SK-N-SH treated with all-trans-retinoic acid at 6 μM for 48 hours (cell line): ENCODE measurements at regions not wholly inside any gene's neighbourhood (a gene's known extent, or its start where the extent isn't known, plus 50 kb on each side); places are given as distances from the start of the nearest gene placed in this dataset.

ENCODE experiments used
- ATAC-seq: fragments of 200-7000 bp; cut with Tn5 transposase; 3 replicates; pipeline ENCODE4 v1.9.1; 2020; ENCODE audit warnings: mild to moderate bottlenecking, moderate library complexity
- ARNTL ChIP-seq: fragments of 450-650 bp; formaldehyde crosslinking; IDR thresholded peaks from 2 replicates; pipeline ENCODE4 v1.5.0; 2020; ENCODE audit warnings: low read depth, mild to moderate bottlenecking, moderate library complexity, borderline replicate concordance
- CREB5 ChIP-seq: fragments of 250-450 bp; sonication (Bioruptor Pico); IDR thresholded peaks from 2 replicates; pipeline ENCODE4 v1.5.1; 2020; ENCODE audit warnings: low read depth, mild to moderate bottlenecking, moderate library complexity
- CSDC2 ChIP-seq: fragments of 250-450 bp; sonication (Bioruptor Pico); IDR thresholded peaks from 2 replicates; pipeline ENCODE4 v1.5.0; 2020; ENCODE audit warnings: mild to moderate bottlenecking, moderate library complexity
- CSRNP3 ChIP-seq: fragments of 250-450 bp; sonication (Bioruptor Pico); IDR thresholded peaks from 2 replicates; pipeline ENCODE4 v1.5.1; 2021; ENCODE audit warnings: mild to moderate bottlenecking, moderate library complexity
- ESRRG ChIP-seq: fragments of 250-450 bp; sonication (Bioruptor Pico); IDR thresholded peaks from 2 replicates; pipeline ENCODE4 v1.6.1; 2021; ENCODE audit warnings: mild to moderate bottlenecking
- GLIS3 ChIP-seq: fragments of 250-450 bp; sonication (Bioruptor Pico); IDR thresholded peaks from 2 replicates; pipeline ENCODE4 v1.5.0; 2020; ENCODE audit warnings: mild to moderate bottlenecking, moderate library complexity
- ISL1 ChIP-seq: fragments of 250-450 bp; sonication (Bioruptor Pico); IDR thresholded peaks from 2 replicates; pipeline ENCODE4 v2.1.2; 2022; ENCODE audit warnings: mild to moderate bottlenecking, moderate library complexity
- OSR1 ChIP-seq: fragments of 250-450 bp; sonication (Bioruptor Pico); IDR thresholded peaks from 2 replicates; pipeline ENCODE4 v1.8.0; 2022; ENCODE audit warnings: moderate library complexity, mild to moderate bottlenecking, inconsistent platforms
- PATZ1 ChIP-seq: fragments of 250-450 bp; sonication (Bioruptor Pico); IDR thresholded peaks from 2 replicates; pipeline ENCODE4 v1.8.0; 2020; ENCODE audit warnings: mild to moderate bottlenecking, moderate library complexity, borderline replicate concordance
- POU6F1 ChIP-seq: fragments of 250-450 bp; sonication (Bioruptor Pico); IDR thresholded peaks from 2 replicates; pipeline ENCODE4 v1.8.0; 2021; ENCODE audit warnings: low read depth, mild to moderate bottlenecking, moderate library complexity, borderline replicate concordance
- PPARA ChIP-seq: fragments of 250-450 bp; sonication (Bioruptor Pico); IDR thresholded peaks from 2 replicates; pipeline ENCODE4 v1.5.0; 2020; ENCODE audit warnings: mild to moderate bottlenecking, borderline replicate concordance
- RARB ChIP-seq: fragments of 250-450 bp; sonication (Bioruptor Pico); IDR thresholded peaks from 2 replicates; pipeline ENCODE4 v1.8.0; 2021; ENCODE audit warnings: mild to moderate bottlenecking, moderate library complexity
- SNAI2 ChIP-seq: fragments of 250-450 bp; sonication (Bioruptor Pico); IDR thresholded peaks from 2 replicates; pipeline ENCODE4 v1.5.0; 2020; ENCODE audit warnings: mild to moderate bottlenecking, moderate library complexity
- TCF4 ChIP-seq: fragments of 250-450 bp; sonication (Bioruptor Pico); IDR thresholded peaks from 2 replicates; pipeline ENCODE4 v1.8.0; 2021; ENCODE audit warnings: mild to moderate bottlenecking, moderate library complexity, borderline replicate concordance
- TOX ChIP-seq: fragments of 250-450 bp; sonication (Bioruptor Pico); IDR thresholded peaks from 2 replicates; pipeline ENCODE4 v1.8.0; 2021; ENCODE audit warnings: mild to moderate bottlenecking, moderate library complexity, borderline replicate concordance
- TSHZ2 ChIP-seq: fragments of 250-450 bp; sonication (Bioruptor Pico); IDR thresholded peaks from 2 replicates; pipeline ENCODE4 v1.5.0; 2020; ENCODE audit warnings: mild to moderate bottlenecking, moderate library complexity
- ZC3H10 ChIP-seq: fragments of 250-450 bp; sonication (Bioruptor Pico); IDR thresholded peaks from 2 replicates; pipeline ENCODE4 v1.5.1; 2021; ENCODE audit warnings: mild to moderate bottlenecking, moderate library complexity
- ZFP3 ChIP-seq: fragments of 250-450 bp; sonication (Bioruptor Pico); IDR thresholded peaks from 2 replicates; pipeline ENCODE4 v1.5.0; 2020; ENCODE audit warnings: mild to moderate bottlenecking, moderate library complexity
- ZFP30 ChIP-seq: fragments of 450-650 bp; formaldehyde crosslinking; IDR thresholded peaks from 2 replicates; pipeline ENCODE4 v1.5.0; 2022; ENCODE audit warnings: mild to moderate bottlenecking, moderate library complexity
- ZNF565 ChIP-seq: fragments of 450-650 bp; formaldehyde crosslinking; conservative IDR thresholded peaks from 2 replicates; pipeline ENCODE4 v1.5.0; 2020; ENCODE audit warnings: low read depth, mild to moderate bottlenecking, moderate library complexity
- ZNF70 ChIP-seq: fragments of 450-650 bp; formaldehyde crosslinking; IDR thresholded peaks from 2 replicates; pipeline ENCODE4 v1.5.0; 2020; ENCODE audit warnings: mild to moderate bottlenecking, moderate library complexity
- ZNF8 ChIP-seq: fragments of 450-650 bp; formaldehyde crosslinking; IDR thresholded peaks from 2 replicates; pipeline ENCODE4 v1.5.0; 2020; ENCODE audit warnings: mild to moderate bottlenecking, moderate library complexity

- no peak for TF ChIP-seq ARNTL (CRISPR knock-in tag)
- TF ChIP-seq CSRNP3 (CRISPR knock-in tag), result no peak
- TF ChIP-seq TCF4, result no peak
- no peak for TF ChIP-seq CSDC2 (CRISPR knock-in tag)
- TF ChIP-seq ZFP3 (CRISPR knock-in tag), result no peak
- no peak for TF ChIP-seq ZC3H10 (CRISPR knock-in tag)
- TF ChIP-seq GLIS3 (CRISPR knock-in tag), result no peak
- no peak for TF ChIP-seq SNAI2 (CRISPR knock-in tag)
- no peak for TF ChIP-seq POU6F1
- no peak for TF ChIP-seq ZFP30 (CRISPR knock-in tag)
- TF ChIP-seq CREB5 (CRISPR knock-in tag), result no peak
These were observed 76.0 kb upstream of the ADTRP start for GRCh38 chr6:11854408-11855165.

GRCh38 chr6:11853678-11854407 lies 75.2 kb upstream of the ADTRP start:
- TF ChIP-seq ISL1 (CRISPR knock-in tag) (no peak), PATZ1 (CRISPR knock-in tag) (no peak), SNAI2 (CRISPR knock-in tag) (no peak), ZFP3 (CRISPR knock-in tag) (no peak), ZNF565 (CRISPR knock-in tag) (no peak), ZNF70 (no peak), ZC3H10 (CRISPR knock-in tag) (no peak), GLIS3 (CRISPR knock-in tag) (no peak), CSDC2 (CRISPR knock-in tag) (no peak), RARB (CRISPR knock-in tag) (no peak)
- ATAC-seq, result no peak

More at GRCh38 chr6:11854408-11855165, 76.0 kb upstream of the ADTRP start:
- ATAC-seq, result peak; percentile 90

GRCh38 chr6:11852061-11852651 lies 73.6 kb upstream of the ADTRP start:
- TF ChIP-seq ZNF70 (no peak), ZFP3 (CRISPR knock-in tag) (no peak), POU6F1 (no peak), PPARA (CRISPR knock-in tag) (no peak), RARB (CRISPR knock-in tag) (no peak), TSHZ2 (CRISPR knock-in tag) (no peak), ZC3H10 (CRISPR knock-in tag) (no peak), SNAI2 (CRISPR knock-in tag) (no peak), ISL1 (CRISPR knock-in tag) (no peak), TOX (no peak), CREB5 (CRISPR knock-in tag) (no peak), ZNF8 (CRISPR knock-in tag) (no peak), ESRRG (CRISPR knock-in tag) (no peak), OSR1 (no peak)
- ATAC-seq, result no peak
